Spleen (tissue), 7 donors: ENCODE measurements at regions not wholly inside any gene's neighbourhood (a gene's known extent, or its start where the extent isn't known, plus 50 kb on each side); places are given as distances from the start of the nearest gene placed in this dataset.

ENCODE experiments used
- POLR2AphosphoS5 ChIP-seq, 3 donors: sonication (generic); formaldehyde crosslinking; IDR thresholded peaks; one replicate each; pipeline ENCODE4 v1.5.1; 2017; ENCODE audit warnings: antibody characterized with exemption in 3 of 3
- TF ChIP-seq, protein P1 (sequence below), 11 experiments: fragments of 200-600 bp in 7 of 11; fragments of 450-650 bp in 4 of 11; sonication (generic) in 4 of 11; IDR thresholded peaks in 8 of 11; conservative IDR thresholded peaks in 3 of 11; 1 replicate in 7 of 11; 2 replicates in 4 of 11; pipeline versions ENCODE4 v1.4.0 to v1.8.0; 2016 to 2021; ENCODE audit warnings: antibody characterized with exemption in 11 of 11, inconsistent platforms in 4 of 11, mild to moderate bottlenecking in 1 of 11
- donor health status: DM: no; HTN: no; CAD: no; lungs with moderate emphysema.
- donor health status: DM: no; HTN: no; CAD: no.
- donor health status: DM: no; HTN: no; CAD: no.

- TF ChIP-seq, protein P1, sequence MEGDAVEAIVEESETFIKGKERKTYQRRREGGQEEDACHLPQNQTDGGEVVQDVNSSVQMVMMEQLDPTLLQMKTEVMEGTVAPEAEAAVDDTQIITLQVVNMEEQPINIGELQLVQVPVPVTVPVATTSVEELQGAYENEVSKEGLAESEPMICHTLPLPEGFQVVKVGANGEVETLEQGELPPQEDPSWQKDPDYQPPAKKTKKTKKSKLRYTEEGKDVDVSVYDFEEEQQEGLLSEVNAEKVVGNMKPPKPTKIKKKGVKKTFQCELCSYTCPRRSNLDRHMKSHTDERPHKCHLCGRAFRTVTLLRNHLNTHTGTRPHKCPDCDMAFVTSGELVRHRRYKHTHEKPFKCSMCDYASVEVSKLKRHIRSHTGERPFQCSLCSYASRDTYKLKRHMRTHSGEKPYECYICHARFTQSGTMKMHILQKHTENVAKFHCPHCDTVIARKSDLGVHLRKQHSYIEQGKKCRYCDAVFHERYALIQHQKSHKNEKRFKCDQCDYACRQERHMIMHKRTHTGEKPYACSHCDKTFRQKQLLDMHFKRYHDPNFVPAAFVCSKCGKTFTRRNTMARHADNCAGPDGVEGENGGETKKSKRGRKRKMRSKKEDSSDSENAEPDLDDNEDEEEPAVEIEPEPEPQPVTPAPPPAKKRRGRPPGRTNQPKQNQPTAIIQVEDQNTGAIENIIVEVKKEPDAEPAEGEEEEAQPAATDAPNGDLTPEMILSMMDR (IDR thresholded peaks at IDR 0.05 in 8 of 11, conservative IDR thresholded peaks at IDR 0.05 in 3 of 11), result no peak
- TF ChIP-seq POLR2AphosphoS5 (IDR thresholded peaks at IDR 0.05), result no peak
Observed at GRCh38 chr20:24112360-24112759, 123.8 kb upstream of the GGTLC1 start.
